Left lung (tissue), 4 donors: ENCODE measurements at regions not wholly inside any gene's neighbourhood (a gene's known extent, or its start where the extent isn't known, plus 50 kb on each side); places are given as distances from the start of the nearest gene placed in this dataset.

Source experiments
- ATAC-seq: fragments of 200-7000 bp; cut with Tn5 transposase; one replicate; pipeline ENCODE4 v1.9.1; 2020; ENCODE audit warnings: moderate library complexity
- DNase-seq, 4 donors: peaks; one replicate each; pipeline ENCODE4 v3.0.0-alpha.2; 2013 to 2020
- H3K27ac ChIP-seq, 2 donors: fragments of 200-600 bp; sonication (generic) in 1 of 2; one replicate each; pipeline versions ENCODE4 v1.5.0 to v1.8.0; 2020 to 2021
- H3K27me3 ChIP-seq, 2 donors: fragments of 200-600 bp; sonication (generic) in 1 of 2; one replicate each; pipeline versions ENCODE4 v1.5.0 to v1.8.0; 2020 to 2021
- H3K36me3 ChIP-seq, 2 donors: fragments of 200-600 bp; sonication (generic) in 1 of 2; one replicate each; pipeline versions ENCODE4 v1.5.0 to v1.8.0; 2020 to 2021
- H3K4me1 ChIP-seq, 2 donors: fragments of 200-600 bp; one replicate each; pipeline ENCODE4 v1.8.0; 2021
- H3K4me3 ChIP-seq, 2 donors: fragments of 200-600 bp; sonication (generic) in 1 of 2; one replicate each; pipeline versions ENCODE4 v1.5.0 to v1.8.0; 2020 to 2021; ENCODE audit warnings: mild to moderate bottlenecking in 1 of 2
- H3K9me3 ChIP-seq, 2 donors: fragments of 200-600 bp; sonication (generic) in 1 of 2; one replicate each; pipeline versions ENCODE4 v1.5.0 to v1.8.0; 2020 to 2021
- intact Hi-C, 2 donors: fragments of 100-400 bp; cut with DNase I; formaldehyde crosslinking; loops; one replicate each; pipeline versions ENCODE4 v1.11.2 to v1.14.2; 2022
- TF ChIP-seq, protein P1 (sequence below), 2 donors: fragments of 200-600 bp; sonication (generic) in 1 of 2; IDR thresholded peaks; one replicate each; pipeline versions ENCODE4 v1.5.0 to v1.8.0; 2021; ENCODE audit warnings: antibody characterized with exemption in 2 of 2
- donor health status: DM: no; HTN: yes; CAD: no.
- donor health status: DM: no; HTN: no; CAD: no.

DNA sequence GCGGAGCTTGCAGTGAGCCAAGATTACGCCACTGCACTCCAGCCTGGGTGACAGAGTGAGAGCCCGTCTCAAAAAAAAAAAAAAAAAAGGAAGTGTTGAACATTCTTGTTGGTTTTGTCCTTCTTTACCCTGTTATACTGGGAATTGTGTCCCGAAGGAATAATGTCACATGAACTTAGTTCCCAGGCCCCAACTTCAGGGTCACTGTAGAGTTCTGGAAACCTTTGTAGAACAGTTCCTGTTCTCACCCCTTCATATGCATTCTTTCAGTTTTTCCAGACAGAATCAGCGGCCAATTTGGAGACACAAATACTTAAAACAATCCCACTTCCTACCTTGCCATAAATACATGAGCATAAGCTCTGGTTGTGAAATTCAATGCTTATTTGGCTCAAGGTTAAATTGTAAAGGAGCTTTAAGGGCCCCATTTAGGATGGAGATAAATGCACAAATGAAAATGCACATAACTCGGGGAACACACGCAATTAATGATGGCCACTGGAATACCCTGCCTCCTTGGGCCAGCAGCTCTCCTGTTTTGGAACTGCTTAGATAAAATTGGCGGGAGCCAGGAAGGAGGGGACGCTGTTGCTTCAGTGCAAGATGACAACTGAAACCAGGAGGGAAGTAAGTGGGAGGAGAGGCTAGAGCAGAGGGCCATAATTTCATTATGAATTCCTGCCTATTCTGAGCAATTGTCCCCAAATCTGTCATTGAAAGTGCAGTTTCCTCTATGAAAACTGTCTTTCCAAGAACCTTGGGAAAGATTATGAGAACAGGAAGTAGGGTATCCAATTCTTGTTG lies 153.7 kb downstream of the FGF1 start:
- no peaks in the 10 kb centered on the region for H3K36me3 ChIP-seq
- DNase-seq: no peak
- intact Hi-C loops: no loop called here
- ATAC-seq: no peak
- H3K4me3 ChIP-seq: no peak overlapping the region
- H3K27ac ChIP-seq: no peak overlapping the region
- H3K4me1 ChIP-seq: peaks cover 0 to 9% of the 10 kb centered on the region in 2 donors
- H3K9me3 ChIP-seq: peaks cover 0 to 13% of the 10 kb centered on the region in 2 donors
- TF ChIP-seq, protein P1, sequence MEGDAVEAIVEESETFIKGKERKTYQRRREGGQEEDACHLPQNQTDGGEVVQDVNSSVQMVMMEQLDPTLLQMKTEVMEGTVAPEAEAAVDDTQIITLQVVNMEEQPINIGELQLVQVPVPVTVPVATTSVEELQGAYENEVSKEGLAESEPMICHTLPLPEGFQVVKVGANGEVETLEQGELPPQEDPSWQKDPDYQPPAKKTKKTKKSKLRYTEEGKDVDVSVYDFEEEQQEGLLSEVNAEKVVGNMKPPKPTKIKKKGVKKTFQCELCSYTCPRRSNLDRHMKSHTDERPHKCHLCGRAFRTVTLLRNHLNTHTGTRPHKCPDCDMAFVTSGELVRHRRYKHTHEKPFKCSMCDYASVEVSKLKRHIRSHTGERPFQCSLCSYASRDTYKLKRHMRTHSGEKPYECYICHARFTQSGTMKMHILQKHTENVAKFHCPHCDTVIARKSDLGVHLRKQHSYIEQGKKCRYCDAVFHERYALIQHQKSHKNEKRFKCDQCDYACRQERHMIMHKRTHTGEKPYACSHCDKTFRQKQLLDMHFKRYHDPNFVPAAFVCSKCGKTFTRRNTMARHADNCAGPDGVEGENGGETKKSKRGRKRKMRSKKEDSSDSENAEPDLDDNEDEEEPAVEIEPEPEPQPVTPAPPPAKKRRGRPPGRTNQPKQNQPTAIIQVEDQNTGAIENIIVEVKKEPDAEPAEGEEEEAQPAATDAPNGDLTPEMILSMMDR (IDR thresholded peaks at IDR 0.05): no peak
- H3K27me3 ChIP-seq: no peaks in the 10 kb centered on the region

DNA sequence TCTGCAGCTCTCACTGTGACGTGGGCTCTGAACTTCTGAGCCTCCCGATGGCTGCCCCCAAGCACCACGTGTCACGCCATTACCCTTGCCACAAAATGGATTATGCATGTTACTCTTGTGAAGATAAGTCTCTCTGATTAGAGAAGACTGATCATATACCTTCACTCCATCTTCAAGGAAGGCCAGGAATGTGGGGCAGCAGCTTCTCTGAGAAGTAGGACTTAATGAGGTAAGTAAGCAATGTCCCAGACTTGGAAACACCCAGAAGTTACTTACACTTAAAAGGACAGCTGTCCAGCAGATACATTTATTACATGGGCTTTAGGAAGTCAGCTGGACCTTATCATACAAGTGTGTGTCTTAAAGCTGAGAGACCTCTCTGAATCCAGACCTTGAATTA lies 155.0 kb downstream of the FGF1 start:
- intact Hi-C loops: no loop called here
- ATAC-seq (no peak), DNase-seq (no peak)
- Histone ChIP-seq H3K27me3 (no peaks in the 10 kb centered on the region), H3K4me1 (peaks cover 0 to 9% of the 10 kb centered on the region in 2 donors), H3K36me3 (no peaks in the 10 kb centered on the region), H3K4me3 (no peak overlapping the region), H3K27ac (no peak overlapping the region), H3K9me3 (peaks cover 0 to 13% of the 10 kb centered on the region in 2 donors)
- TF ChIP-seq, protein P1 (IDR thresholded peaks at IDR 0.05): no peak

DNA sequence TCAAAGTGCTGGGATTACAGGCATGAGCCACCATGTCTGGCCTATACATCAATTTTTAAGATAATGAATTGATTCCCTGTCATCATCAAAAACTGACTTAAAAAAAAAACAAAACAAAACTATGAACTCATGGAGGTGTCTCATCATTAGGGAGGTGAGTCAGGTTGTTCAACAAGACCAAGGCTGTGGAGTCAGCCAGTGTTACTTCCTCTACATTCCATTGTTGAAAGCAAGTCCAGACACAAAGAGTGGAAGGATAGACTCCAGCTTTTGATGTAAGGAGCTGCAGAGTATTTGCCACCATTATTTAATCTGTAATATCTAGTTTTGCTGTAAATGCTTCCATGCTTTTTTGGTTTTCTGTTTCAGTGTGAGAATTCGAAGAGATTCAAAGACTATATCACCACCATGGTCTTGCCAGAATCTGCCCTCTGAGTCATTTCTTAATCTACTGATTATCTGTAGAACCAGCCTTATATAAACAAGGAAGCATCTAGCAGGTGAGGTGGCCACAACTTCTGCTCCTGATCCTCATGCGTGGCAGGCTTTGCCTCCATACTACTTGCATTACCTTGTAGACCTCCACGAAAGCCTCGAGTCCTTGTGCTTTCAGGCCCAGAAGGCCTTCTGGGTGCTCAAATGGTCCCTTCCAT lies 156.1 kb downstream of the FGF1 start:
- TF ChIP-seq, protein P1 (IDR thresholded peaks at IDR 0.05): no peak
- intact Hi-C loops: no loop called here
- H3K27ac ChIP-seq: no peak overlapping the region

DNA sequence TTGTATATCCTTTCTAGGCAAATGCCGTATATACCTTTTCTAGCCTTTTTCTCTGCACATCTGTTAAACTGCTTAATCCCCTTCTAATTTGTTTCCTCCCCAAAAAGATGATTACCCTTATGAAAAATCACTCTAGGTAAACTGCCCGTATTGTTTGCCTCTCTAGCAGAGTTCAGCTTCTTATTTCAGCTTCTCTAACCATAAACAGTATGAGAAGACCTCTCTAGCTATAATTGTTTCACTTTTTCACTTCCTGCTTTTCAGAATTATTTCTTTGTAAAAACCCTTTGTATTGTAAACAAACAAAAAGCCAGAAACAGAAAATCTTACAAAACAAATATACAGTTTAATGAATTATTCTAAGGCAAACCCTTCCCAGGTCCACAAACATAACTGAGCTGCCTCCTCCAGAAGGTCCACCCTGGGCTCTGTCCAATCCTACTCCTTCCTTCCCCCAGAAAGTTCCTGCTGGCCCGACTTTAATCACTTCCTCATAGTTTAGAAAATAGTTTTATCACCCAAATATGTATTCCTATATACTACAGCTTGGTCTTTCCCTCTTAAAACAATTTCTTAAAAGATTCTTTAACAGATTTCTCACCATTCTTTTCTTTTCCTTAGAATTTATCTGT lies 158.1 kb downstream of the FGF1 start:
- no peaks in the 10 kb centered on the region for H3K36me3 ChIP-seq
- DNase-seq (no peak), ATAC-seq (peak; percentile 21)
- no peak overlapping the region for H3K4me3 ChIP-seq
- H3K27ac ChIP-seq: no peak overlapping the region
- TF ChIP-seq, protein P1 (IDR thresholded peaks at IDR 0.05): no peak
- H3K9me3 ChIP-seq: no peaks in the 10 kb centered on the region
- no peaks in the 10 kb centered on the region for H3K27me3 ChIP-seq
- peaks cover 0 to 9% of the 10 kb centered on the region in 2 donors for H3K4me1 ChIP-seq
- intact Hi-C loops: no loop called here

More for the DNA sequence above, 156.1 kb downstream of the FGF1 start:
- Histone ChIP-seq H3K4me1 (peaks cover 0 to 9% of the 10 kb centered on the region in 2 donors), H3K36me3 (no peaks in the 10 kb centered on the region), H3K27me3 (no peaks in the 10 kb centered on the region), H3K4me3 (no peak overlapping the region), H3K9me3 (peaks cover 0 to 5% of the 10 kb centered on the region in 2 donors)
- no peak for DNase-seq
- ATAC-seq: no peak

DNA sequence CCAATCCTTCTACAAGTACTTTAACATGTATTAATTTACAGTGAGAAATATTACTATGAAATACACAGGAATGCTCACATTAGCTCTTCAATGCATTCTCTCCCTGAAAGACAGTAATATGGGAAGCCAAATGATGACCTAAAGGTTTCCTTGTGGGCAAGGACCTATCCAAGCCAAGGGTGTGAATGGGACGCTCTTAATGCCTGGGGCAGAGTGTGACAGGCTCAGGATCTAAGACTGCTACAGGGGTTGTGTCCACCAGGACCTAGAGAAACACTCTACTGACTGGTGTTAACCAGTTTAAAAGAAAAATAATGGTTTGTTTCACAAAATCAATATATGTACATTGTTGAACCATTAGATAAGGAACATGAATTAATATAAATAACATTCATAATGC lies 158.7 kb downstream of the FGF1 start:
- H3K4me1 ChIP-seq: peaks cover 0 to 9% of the 10 kb centered on the region in 2 donors
- H3K36me3 ChIP-seq: no peaks in the 10 kb centered on the region
- DNase-seq (no peak), ATAC-seq (no peak)
- H3K4me3 ChIP-seq: no peak overlapping the region
- no peak overlapping the region for H3K27ac ChIP-seq
- no peaks in the 10 kb centered on the region for H3K9me3 ChIP-seq
- H3K27me3 ChIP-seq: no peaks in the 10 kb centered on the region
- intact Hi-C loops: no loop called here
- TF ChIP-seq, protein P1 (IDR thresholded peaks at IDR 0.05): no peak
